Left ventricle myocardium inferior (tissue), 1 donor: ENCODE measurements at regions not wholly inside any gene's neighbourhood (a gene's known extent, or its start where the extent isn't known, plus 50 kb on each side); places are given as distances from the start of the nearest gene placed in this dataset.

Source experiments
- DNase-seq: peaks from one replicate; pipeline ENCODE4 v3.0.0-alpha.2; 2020
- H3K27ac ChIP-seq: fragments of 200-600 bp; replicated peaks from 2 replicates; pipeline ENCODE4 v1.8.0; 2021
- H3K27me3 ChIP-seq: fragments of 200-600 bp; 2 replicates; pipeline ENCODE4 v1.8.0; 2021; ENCODE audit warnings: low read depth
- H3K36me3 ChIP-seq: fragments of 200-600 bp; 2 replicates; pipeline ENCODE4 v1.8.0; 2021
- H3K4me1 ChIP-seq: fragments of 200-600 bp; 2 replicates; pipeline ENCODE4 v1.8.0; 2021
- H3K4me3 ChIP-seq: fragments of 200-600 bp; 2 replicates; pipeline ENCODE4 v1.8.0; 2021; ENCODE audit warnings: mild to moderate bottlenecking, moderate library complexity
- H3K9me3 ChIP-seq: fragments of 200-600 bp; replicated peaks from 2 replicates; pipeline ENCODE4 v1.8.0; 2021
- intact Hi-C: fragments of 100-400 bp; cut with micrococcal nuclease; formaldehyde crosslinking; loops from one replicate; pipeline ENCODE4 v1.11.0; 2022
- TF ChIP-seq, protein P1 (sequence below): fragments of 200-600 bp; IDR thresholded peaks from 2 replicates; pipeline ENCODE4 v1.8.0; 2021; ENCODE audit warnings: antibody characterized with exemption, mild to moderate bottlenecking, borderline replicate concordance
- donor health status: DM: no; HTN: yes; CAD: no; lungs with severe emphysema.

DNA sequence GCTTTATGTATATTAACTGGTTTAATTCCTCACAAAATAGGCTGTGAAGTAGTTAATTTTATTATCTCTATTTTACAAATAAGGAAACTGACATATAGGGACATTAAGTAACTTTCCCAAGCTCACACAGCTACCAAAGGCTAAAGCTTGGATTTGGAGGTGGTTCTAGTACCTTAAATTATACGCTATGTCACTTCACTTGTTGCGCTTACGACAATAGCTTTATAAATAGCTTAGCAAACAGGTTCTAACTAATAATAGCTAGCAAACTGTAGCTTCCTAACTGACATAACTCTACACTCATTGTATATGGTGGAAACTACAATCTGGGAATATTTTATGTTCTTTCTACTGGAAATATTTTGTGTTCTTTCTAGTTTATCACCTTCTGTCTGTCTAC lies 666.4 kb upstream of the CPEB2 start:
- intact Hi-C loops = no loop called here
- TF ChIP-seq, protein P1, sequence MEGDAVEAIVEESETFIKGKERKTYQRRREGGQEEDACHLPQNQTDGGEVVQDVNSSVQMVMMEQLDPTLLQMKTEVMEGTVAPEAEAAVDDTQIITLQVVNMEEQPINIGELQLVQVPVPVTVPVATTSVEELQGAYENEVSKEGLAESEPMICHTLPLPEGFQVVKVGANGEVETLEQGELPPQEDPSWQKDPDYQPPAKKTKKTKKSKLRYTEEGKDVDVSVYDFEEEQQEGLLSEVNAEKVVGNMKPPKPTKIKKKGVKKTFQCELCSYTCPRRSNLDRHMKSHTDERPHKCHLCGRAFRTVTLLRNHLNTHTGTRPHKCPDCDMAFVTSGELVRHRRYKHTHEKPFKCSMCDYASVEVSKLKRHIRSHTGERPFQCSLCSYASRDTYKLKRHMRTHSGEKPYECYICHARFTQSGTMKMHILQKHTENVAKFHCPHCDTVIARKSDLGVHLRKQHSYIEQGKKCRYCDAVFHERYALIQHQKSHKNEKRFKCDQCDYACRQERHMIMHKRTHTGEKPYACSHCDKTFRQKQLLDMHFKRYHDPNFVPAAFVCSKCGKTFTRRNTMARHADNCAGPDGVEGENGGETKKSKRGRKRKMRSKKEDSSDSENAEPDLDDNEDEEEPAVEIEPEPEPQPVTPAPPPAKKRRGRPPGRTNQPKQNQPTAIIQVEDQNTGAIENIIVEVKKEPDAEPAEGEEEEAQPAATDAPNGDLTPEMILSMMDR = no peak
- H3K27ac ChIP-seq = no peak overlapping the region
- peaks cover 7% of the 10 kb centered on the region for H3K9me3 ChIP-seq
- no peaks in the 10 kb centered on the region for H3K27me3 ChIP-seq
- no peak overlapping the region for H3K4me3 ChIP-seq
- no peaks in the 10 kb centered on the region for H3K36me3 ChIP-seq
- no peaks in the 10 kb centered on the region for H3K4me1 ChIP-seq
- no peak for DNase-seq

DNA sequence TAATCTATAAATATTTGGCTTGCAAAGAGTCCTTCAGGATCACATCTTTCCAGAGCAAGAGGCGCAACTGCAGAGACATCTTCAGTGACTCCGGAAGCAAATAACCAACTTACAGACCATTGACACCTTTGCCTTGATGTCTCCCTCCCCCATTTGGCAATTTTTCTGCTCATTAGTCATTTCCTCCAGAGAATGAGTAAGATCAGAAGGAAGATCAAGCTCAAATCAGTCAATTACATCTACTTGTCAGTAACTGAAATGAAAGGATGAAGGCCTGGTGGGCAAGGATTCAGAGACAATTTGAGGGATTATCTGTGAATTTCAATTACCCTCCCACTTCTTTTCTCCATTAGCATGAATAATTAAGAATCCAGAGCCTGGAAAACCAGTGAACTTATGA lies 665.6 kb upstream of the CPEB2 start:
- no peaks in the 10 kb centered on the region for H3K36me3 ChIP-seq
- TF ChIP-seq, protein P1 = no peak

DNA sequence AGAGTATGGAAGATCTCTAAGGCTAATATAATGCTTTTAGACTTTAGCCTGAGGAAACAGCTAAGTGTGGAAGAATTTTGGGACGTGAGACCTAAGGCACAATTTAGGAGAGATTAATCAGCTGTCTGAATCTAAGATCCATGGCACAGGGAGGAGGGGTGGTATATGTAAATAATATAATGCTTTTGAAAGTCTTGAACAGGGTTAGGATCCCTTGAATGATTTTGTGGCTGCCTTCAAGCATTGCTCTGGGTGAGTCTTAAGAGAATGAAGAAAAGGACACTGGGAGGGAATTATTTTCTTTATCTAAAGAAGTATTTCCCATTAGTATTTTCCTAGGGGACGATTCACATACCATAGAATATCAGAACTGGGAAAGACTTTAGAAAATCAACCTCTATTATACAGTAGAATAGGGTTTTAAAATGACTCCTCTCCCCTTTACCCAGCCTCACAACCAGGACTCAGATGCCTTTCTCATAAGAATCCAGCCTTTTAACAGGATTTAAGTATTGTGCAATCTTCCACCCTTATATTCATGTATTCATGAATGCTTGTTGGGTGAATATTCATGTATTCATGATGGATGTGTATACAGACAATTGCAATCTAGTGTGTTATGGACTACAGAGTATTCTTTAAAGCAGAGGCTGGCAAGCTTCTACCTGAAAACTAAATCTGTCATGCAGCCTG lies 664.2 kb upstream of the CPEB2 start:
- Histone ChIP-seq H3K36me3 (no peaks in the 10 kb centered on the region), H3K27me3 (no peaks in the 10 kb centered on the region), H3K4me1 (no peaks in the 10 kb centered on the region), H3K9me3 (peaks cover 7% of the 10 kb centered on the region), H3K27ac (no peak overlapping the region), H3K4me3 (no peak overlapping the region)
- no peak for DNase-seq
- TF ChIP-seq, protein P1 = no peak
- intact Hi-C loops = no loop called here

More for the DNA sequence above, 665.6 kb upstream of the CPEB2 start:
- no peaks in the 10 kb centered on the region for H3K4me1 ChIP-seq
- H3K27me3 ChIP-seq = no peaks in the 10 kb centered on the region
- peaks cover 7% of the 10 kb centered on the region for H3K9me3 ChIP-seq
- H3K4me3 ChIP-seq = no peak overlapping the region
- DNase-seq = no peak
- H3K27ac ChIP-seq = no peak overlapping the region
- intact Hi-C loops = no loop called here

DNA sequence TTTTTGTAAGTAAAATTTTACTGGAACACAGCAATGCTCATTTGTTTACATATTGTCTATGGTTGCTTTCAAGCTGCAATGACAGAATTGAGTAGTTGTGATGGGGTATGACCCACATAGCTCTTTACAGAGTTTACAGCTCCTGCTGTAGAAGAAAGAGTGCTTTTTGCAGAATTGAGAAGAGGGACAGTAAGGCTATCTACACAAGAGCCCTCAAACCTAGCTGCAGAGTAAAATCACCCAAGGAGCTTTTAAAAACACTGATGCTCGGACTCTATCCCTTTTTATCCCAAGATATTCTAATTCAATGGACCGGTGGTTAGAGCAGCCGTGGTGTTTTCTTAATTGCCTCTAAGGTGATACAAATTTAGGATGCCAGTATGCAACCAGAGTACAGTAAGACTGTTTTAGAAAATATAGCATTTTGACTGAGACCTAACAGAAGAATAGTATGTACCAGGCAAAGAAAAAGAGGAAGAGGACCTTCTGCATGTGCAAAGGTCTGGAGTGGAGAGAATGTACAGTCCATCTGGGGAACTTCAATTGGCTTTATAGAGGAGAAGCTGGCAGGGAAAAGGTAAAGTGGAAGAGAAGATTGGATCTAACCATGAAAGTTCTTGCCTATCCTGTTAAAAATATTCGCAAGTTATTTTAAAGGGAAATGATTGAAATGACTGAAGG lies 663.6 kb upstream of the CPEB2 start:
- intact Hi-C loops = no loop called here
- TF ChIP-seq, protein P1 = no peak
- Histone ChIP-seq H3K9me3 (peaks cover 7% of the 10 kb centered on the region), H3K4me3 (no peak overlapping the region), H3K27me3 (no peaks in the 10 kb centered on the region), H3K27ac (no peak overlapping the region), H3K36me3 (no peaks in the 10 kb centered on the region), H3K4me1 (no peaks in the 10 kb centered on the region)
- DNase-seq = no peak

DNA sequence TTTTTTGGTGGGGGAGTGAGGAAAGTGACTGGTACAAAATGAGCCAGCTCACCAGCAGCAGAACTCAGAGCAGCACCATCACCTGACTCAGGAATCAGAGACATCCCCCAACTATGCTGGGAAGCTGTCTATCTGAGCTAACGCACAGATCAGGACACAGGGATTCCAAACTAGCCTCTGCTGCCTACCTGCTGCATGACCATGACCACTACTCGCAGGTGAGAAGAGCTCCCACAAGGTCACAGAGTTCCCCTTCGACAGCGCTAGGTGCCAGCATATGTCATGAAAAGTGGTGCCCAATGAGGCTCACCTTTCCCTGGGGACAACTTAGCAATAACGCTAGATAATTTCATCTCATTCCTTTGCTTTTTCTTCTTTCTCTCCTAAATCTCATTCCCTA lies 662.6 kb upstream of the CPEB2 start:
- H3K27ac ChIP-seq = no peak overlapping the region
- no peak overlapping the region for H3K4me3 ChIP-seq
- intact Hi-C loops = no loop called here
- no peak for DNase-seq
- no peaks in the 10 kb centered on the region for H3K27me3 ChIP-seq
- TF ChIP-seq, protein P1 = no peak
- H3K9me3 ChIP-seq = peaks cover 1% of the 10 kb centered on the region
- H3K36me3 ChIP-seq = no peaks in the 10 kb centered on the region
- H3K4me1 ChIP-seq = peaks cover 2% of the 10 kb centered on the region
